ENCODE measurements at regions not wholly inside any gene's neighbourhood (a gene's known extent, or its start where the extent isn't known, plus 50 kb on each side); places are given as distances from the start of the nearest gene placed in this dataset.

GRCh38 chr2:146193619-146194018, 1651.2 kb upstream of the ACVR2A start:
- Histone ChIP-seq H3K4me1 (ENCODE audit: insufficient read depth, poor library complexity, severe bottlenecking) (no peaks in the 10 kb centered on the region), H3K4me3 (ENCODE audit: severe bottlenecking) (no peak overlapping the region), H3K27ac (ENCODE audit: poor library complexity, severe bottlenecking) (no peak overlapping the region), H3K9me3 (ENCODE audit: severe bottlenecking) (no peaks in the 10 kb centered on the region), H3K27me3 (ENCODE audit: insufficient read depth, poor library complexity, severe bottlenecking) (no peaks in the 10 kb centered on the region), H3K36me3 (ENCODE audit: low read depth) (no peaks in the 10 kb centered on the region)
- DNase-seq (ENCODE audit: low spot score) (no peak), ATAC-seq (ENCODE audit: low read depth) (no peak)
- no peak for TF ChIP-seq CTCF (IDR thresholded peaks at IDR 0.05; ENCODE audit: poor library complexity, severe bottlenecking)

- no peak overlapping the region for H3K27ac ChIP-seq (ENCODE audit: poor library complexity, severe bottlenecking)
- H3K9me3 ChIP-seq (ENCODE audit: severe bottlenecking), result no peaks in the 10 kb centered on the region
- ATAC-seq (ENCODE audit: low read depth) (no peak), DNase-seq (ENCODE audit: low spot score) (no peak)
- no peaks in the 10 kb centered on the region for H3K4me1 ChIP-seq (ENCODE audit: insufficient read depth, poor library complexity, severe bottlenecking)
- no peak for TF ChIP-seq CTCF (IDR thresholded peaks at IDR 0.05; ENCODE audit: poor library complexity, severe bottlenecking)
- H3K36me3 ChIP-seq (ENCODE audit: low read depth), result no peaks in the 10 kb centered on the region
- no peaks in the 10 kb centered on the region for H3K27me3 ChIP-seq (ENCODE audit: insufficient read depth, poor library complexity, severe bottlenecking)
- no peak overlapping the region for H3K4me3 ChIP-seq (ENCODE audit: severe bottlenecking)
These were observed 1655.3 kb upstream of the ACVR2A start for GRCh38 chr2:146189541-146189940.

GRCh38 chr2:146173934-146174333, 1654.0 kb upstream of the ZEB2 start:
- ATAC-seq (ENCODE audit: low read depth) (no peak), DNase-seq (ENCODE audit: low spot score) (no peak)
- H3K9me3 ChIP-seq (ENCODE audit: severe bottlenecking), result no peaks in the 10 kb centered on the region
- H3K4me3 ChIP-seq (ENCODE audit: severe bottlenecking), result no peak overlapping the region
- H3K27me3 ChIP-seq (ENCODE audit: insufficient read depth, poor library complexity, severe bottlenecking), result no peaks in the 10 kb centered on the region
- no peak overlapping the region for H3K27ac ChIP-seq (ENCODE audit: poor library complexity, severe bottlenecking)
- no peaks in the 10 kb centered on the region for H3K36me3 ChIP-seq (ENCODE audit: low read depth)
- no peaks in the 10 kb centered on the region for H3K4me1 ChIP-seq (ENCODE audit: insufficient read depth, poor library complexity, severe bottlenecking)
- TF ChIP-seq CTCF (IDR thresholded peaks at IDR 0.05; ENCODE audit: poor library complexity, severe bottlenecking), result no peak

- Histone ChIP-seq H3K4me3 (ENCODE audit: severe bottlenecking) (no peak overlapping the region), H3K36me3 (ENCODE audit: low read depth) (no peaks in the 10 kb centered on the region), H3K27me3 (ENCODE audit: insufficient read depth, poor library complexity, severe bottlenecking) (no peaks in the 10 kb centered on the region), H3K27ac (ENCODE audit: poor library complexity, severe bottlenecking) (no peak overlapping the region), H3K4me1 (ENCODE audit: insufficient read depth, poor library complexity, severe bottlenecking) (no peaks in the 10 kb centered on the region), H3K9me3 (ENCODE audit: severe bottlenecking) (no peaks in the 10 kb centered on the region)
- DNase-seq (ENCODE audit: low spot score) (no peak), ATAC-seq (ENCODE audit: low read depth) (no peak)
- TF ChIP-seq CTCF (IDR thresholded peaks at IDR 0.05; ENCODE audit: poor library complexity, severe bottlenecking), result no peak
These were observed 1641.5 kb upstream of the ZEB2 start for GRCh38 chr2:146161256-146161882.

- no peak for TF ChIP-seq CTCF (IDR thresholded peaks at IDR 0.05; ENCODE audit: poor library complexity, severe bottlenecking)
- DNase-seq (ENCODE audit: low spot score), result no peak
- Histone ChIP-seq H3K36me3 (ENCODE audit: low read depth) (no peaks in the 10 kb centered on the region), H3K27ac (ENCODE audit: poor library complexity, severe bottlenecking) (no peak overlapping the region), H3K4me1 (ENCODE audit: insufficient read depth, poor library complexity, severe bottlenecking) (no peaks in the 10 kb centered on the region), H3K9me3 (ENCODE audit: severe bottlenecking) (no peaks in the 10 kb centered on the region), H3K4me3 (ENCODE audit: severe bottlenecking) (no peak overlapping the region), H3K27me3 (ENCODE audit: insufficient read depth, poor library complexity, severe bottlenecking) (no peaks in the 10 kb centered on the region)
- no peak for ATAC-seq (ENCODE audit: low read depth)
These were observed 1638.3 kb upstream of the ZEB2 start for GRCh38 chr2:146158072-146158674.

Measured in RWPE2 (cell line).